NCI-H1417 treated with DMSO at 0.1 percent for 48 hours (cell line): ENCODE measurements at regions not wholly inside any gene's neighbourhood (a gene's known extent, or its start where the extent isn't known, plus 50 kb on each side); places are given as distances from the start of the nearest gene placed in this dataset.

Experiments
- DNase-seq: peaks from one replicate; lab custom pipeline; 2025; lab: John Stamatoyannopoulos, UW

GRCh38 chr18:37673671-37674070 lies 108.1 kb upstream of the CELF4 start:
- DNase-seq: no peak

GRCh38 chr18:37672932-37673595 lies 107.5 kb upstream of the CELF4 start:
- no peak for DNase-seq

GRCh38 chr18:37672001-37672400 lies 106.4 kb upstream of the CELF4 start:
- no peak for DNase-seq

- no peak for DNase-seq
These were observed 105.9 kb upstream of the CELF4 start for GRCh38 chr18:37671530-37671929.

GRCh38 chr18:37671119-37671518 lies 105.5 kb upstream of the CELF4 start:
- no peak for DNase-seq

- no peak for DNase-seq
These were observed 104.5 kb upstream of the CELF4 start for GRCh38 chr18:37669991-37670534.

GRCh38 chr18:37668971-37669747 lies 103.6 kb upstream of the CELF4 start:
- peak; percentile 55 for DNase-seq

- DNase-seq: no peak
These were observed 102.2 kb upstream of the CELF4 start for GRCh38 chr18:37667836-37668235.

- no peak for DNase-seq
These were observed 101.4 kb upstream of the CELF4 start for GRCh38 chr18:37666991-37667390.

- DNase-seq: no peak
These were observed 100.9 kb upstream of the CELF4 start for GRCh38 chr18:37666451-37666850.

GRCh38 chr18:37665346-37665745 lies 99.7 kb upstream of the CELF4 start:
- DNase-seq: no peak

- no peak for DNase-seq
These were observed 97.8 kb upstream of the CELF4 start for GRCh38 chr18:37663446-37663845.

GRCh38 chr18:37662546-37663339 lies 97.1 kb upstream of the CELF4 start:
- no peak for DNase-seq

GRCh38 chr18:37662099-37662498 lies 96.5 kb upstream of the CELF4 start:
- DNase-seq: no peak

GRCh38 chr18:37661478-37661877 lies 95.9 kb upstream of the CELF4 start:
- DNase-seq: no peak

- DNase-seq: no peak
These were observed 95.5 kb upstream of the CELF4 start for GRCh38 chr18:37661061-37661460.

GRCh38 chr18:37660658-37661057 lies 95.1 kb upstream of the CELF4 start:
- no peak for DNase-seq

- no peak for DNase-seq
These were observed 94.3 kb upstream of the CELF4 start for GRCh38 chr18:37659906-37660305.

- DNase-seq: no peak
These were observed 93.3 kb upstream of the CELF4 start for GRCh38 chr18:37658894-37659293.

- no peak for DNase-seq
These were observed 91.9 kb upstream of the CELF4 start for GRCh38 chr18:37657493-37657892.

- no peak for DNase-seq
These were observed 89.3 kb upstream of the CELF4 start for GRCh38 chr18:37654731-37655369.

GRCh38 chr18:37654034-37654433 lies 88.4 kb upstream of the CELF4 start:
- DNase-seq: no peak
